A549 (cell line): ENCODE measurements at regions not wholly inside any gene's neighbourhood (a gene's known extent, or its start where the extent isn't known, plus 50 kb on each side); places are given as distances from the start of the nearest gene placed in this dataset.

ENCODE experiments used
- BHLHE40 ChIP-seq: IDR thresholded peaks from 2 replicates; pipeline ENCODE4 v1.6.1; 2012; ENCODE audit warnings: low read depth, low read length, inconsistent platforms
- CHD4 ChIP-seq: fragments of 200-600 bp; sonication (generic); IDR thresholded peaks from 2 replicates; pipeline ENCODE4 v1.6.1; 2016; ENCODE audit warnings: antibody characterized with exemption, mild to moderate bottlenecking, borderline replicate concordance
- EP300 ChIP-seq, 2 experiments: fragments of >200 bp; sonication (Bioruptor Twin); formaldehyde crosslinking; IDR thresholded peaks; 2 replicates in 1 of 2; 3 replicates in 1 of 2; pipeline ENCODE4 v1.6.1; 2016 to 2017
- RCOR1 ChIP-seq: fragments of 150-350 bp; IDR thresholded peaks from 2 replicates; pipeline ENCODE4 v1.6.1; 2014; ENCODE audit warnings: antibody characterized with exemption, low read length, low read depth
- TF ChIP-seq, protein P1 (sequence below): fragments of 200-600 bp; sonication (generic); IDR thresholded peaks from 2 replicates; pipeline ENCODE4 v1.6.1; 2016; ENCODE audit warnings: antibody characterized with exemption, mild to moderate bottlenecking, moderate library complexity

DNA sequence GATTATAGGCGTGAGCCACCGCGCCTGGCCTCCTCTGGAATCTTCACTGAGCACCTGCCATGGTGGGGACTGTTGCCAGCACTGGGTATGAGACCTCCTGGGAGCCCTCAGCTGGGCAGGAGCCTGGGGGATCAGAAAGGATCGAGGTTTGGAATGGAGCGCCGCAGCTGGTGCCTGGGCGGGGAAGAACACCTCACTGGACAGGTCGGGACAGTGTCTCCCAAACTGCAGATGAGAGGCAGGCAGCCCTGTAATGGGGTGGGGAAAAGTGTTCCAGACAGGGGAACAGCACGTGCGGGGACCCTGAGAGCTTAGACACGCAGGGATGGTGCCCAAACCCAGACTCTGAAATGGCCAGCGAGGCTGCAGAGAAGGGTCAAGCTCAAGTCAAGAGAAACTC, 150.9 kb upstream of the C1orf174 start:
- no peak for TF ChIP-seq EP300 (IDR thresholded peaks at IDR 0.05)
- no peak for TF ChIP-seq BHLHE40
- TF ChIP-seq, protein P1, sequence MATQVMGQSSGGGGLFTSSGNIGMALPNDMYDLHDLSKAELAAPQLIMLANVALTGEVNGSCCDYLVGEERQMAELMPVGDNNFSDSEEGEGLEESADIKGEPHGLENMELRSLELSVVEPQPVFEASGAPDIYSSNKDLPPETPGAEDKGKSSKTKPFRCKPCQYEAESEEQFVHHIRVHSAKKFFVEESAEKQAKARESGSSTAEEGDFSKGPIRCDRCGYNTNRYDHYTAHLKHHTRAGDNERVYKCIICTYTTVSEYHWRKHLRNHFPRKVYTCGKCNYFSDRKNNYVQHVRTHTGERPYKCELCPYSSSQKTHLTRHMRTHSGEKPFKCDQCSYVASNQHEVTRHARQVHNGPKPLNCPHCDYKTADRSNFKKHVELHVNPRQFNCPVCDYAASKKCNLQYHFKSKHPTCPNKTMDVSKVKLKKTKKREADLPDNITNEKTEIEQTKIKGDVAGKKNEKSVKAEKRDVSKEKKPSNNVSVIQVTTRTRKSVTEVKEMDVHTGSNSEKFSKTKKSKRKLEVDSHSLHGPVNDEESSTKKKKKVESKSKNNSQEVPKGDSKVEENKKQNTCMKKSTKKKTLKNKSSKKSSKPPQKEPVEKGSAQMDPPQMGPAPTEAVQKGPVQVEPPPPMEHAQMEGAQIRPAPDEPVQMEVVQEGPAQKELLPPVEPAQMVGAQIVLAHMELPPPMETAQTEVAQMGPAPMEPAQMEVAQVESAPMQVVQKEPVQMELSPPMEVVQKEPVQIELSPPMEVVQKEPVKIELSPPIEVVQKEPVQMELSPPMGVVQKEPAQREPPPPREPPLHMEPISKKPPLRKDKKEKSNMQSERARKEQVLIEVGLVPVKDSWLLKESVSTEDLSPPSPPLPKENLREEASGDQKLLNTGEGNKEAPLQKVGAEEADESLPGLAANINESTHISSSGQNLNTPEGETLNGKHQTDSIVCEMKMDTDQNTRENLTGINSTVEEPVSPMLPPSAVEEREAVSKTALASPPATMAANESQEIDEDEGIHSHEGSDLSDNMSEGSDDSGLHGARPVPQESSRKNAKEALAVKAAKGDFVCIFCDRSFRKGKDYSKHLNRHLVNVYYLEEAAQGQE: no peak
- TF ChIP-seq CHD4: no peak
- TF ChIP-seq RCOR1: no peak
